Stimulated activated effector memory CD8-positive, alpha-beta T cell treated with anti-CD3 and anti-CD28 coated beads, Interleukin-12 subunit alpha, Interleukin-12 subunit beta, amount 100 ng/mL, for 72 hours (primary cell): ENCODE measurements at regions not wholly inside any gene's neighbourhood (a gene's known extent, or its start where the extent isn't known, plus 50 kb on each side); places are given as distances from the start of the nearest gene placed in this dataset.

ENCODE experiments used
- ATAC-seq: fragments of 150-1000 bp; cut with Tn5 transposase; 2 replicates; pipeline ENCODE4 v1.10.0; 2021
- DNase-seq, 2 donors: peaks; one replicate each; pipeline ENCODE4 v3.0.0; 2021 to 2022; ENCODE audit warnings: low spot score in 2 of 2
- H3K27ac Mint-ChIP-seq: one replicate; pipeline ENCODE4 v1.8.0; 2022; ENCODE audit warnings: mild to moderate bottlenecking, mixed read lengths
- H3K36me3 Mint-ChIP-seq: one replicate; pipeline ENCODE4 v1.8.0; 2022; ENCODE audit warnings: mild to moderate bottlenecking, mixed read lengths
- H3K4me1 Mint-ChIP-seq: one replicate; pipeline ENCODE4 v1.8.0; 2022; ENCODE audit warnings: mixed read lengths
- H3K4me3 Mint-ChIP-seq: one replicate; pipeline ENCODE4 v1.8.0; 2022; ENCODE audit warnings: mild to moderate bottlenecking, mixed read lengths
- H3K9me3 Mint-ChIP-seq: one replicate; pipeline ENCODE4 v1.8.0; 2022; ENCODE audit warnings: mixed read lengths

DNA sequence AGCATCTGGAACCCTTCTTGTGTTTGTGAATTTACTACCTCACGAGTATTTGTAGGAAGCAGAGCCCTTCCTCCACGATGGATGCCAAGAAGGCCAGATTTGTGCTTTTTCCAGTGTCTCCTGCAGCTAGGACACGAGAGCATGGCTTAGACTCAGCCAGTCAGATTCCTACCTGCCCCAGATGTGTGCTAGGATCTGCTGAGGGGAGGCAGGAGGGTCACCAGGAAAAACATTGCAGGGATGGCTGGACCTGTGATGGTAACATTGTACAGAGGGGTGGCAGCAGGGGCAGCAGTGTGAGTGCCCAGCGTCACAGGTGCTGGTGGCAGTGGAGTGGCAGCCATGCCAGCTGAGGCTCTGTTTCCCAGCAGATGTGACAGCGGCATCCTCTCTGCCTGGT is 285.3 kb downstream of the FAM43A start:
- Mint-ChIP-seq H3K36me3 (no peaks in the 10 kb centered on the region), H3K9me3 (no peaks in the 10 kb centered on the region), H3K4me3 (no peak overlapping the region), H3K27ac (no peak overlapping the region), H3K4me1 (no peaks in the 10 kb centered on the region)
- DNase-seq = no peak
- no peak for ATAC-seq

DNA sequence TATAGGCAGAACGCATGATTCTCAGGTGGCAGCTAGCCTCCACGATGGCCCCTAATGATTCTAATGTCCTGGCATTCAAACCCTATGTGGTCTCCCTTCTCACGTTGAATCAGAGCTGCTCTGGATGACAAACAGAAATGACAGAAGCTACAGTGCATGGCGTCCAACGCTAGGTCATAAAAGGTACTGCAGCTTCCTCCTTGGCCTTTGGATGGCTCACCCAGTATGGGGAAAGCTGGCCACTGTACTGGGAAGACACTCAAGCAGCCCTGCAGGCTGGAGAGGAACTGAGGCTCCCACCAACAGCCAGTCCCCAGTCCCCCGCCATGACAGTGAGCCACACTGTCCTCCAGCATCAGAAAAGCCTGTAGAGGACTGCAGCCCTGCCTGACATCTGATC is 286.3 kb downstream of the FAM43A start:
- ATAC-seq = no peak
- no peak overlapping the region for H3K4me3 Mint-ChIP-seq
- H3K27ac Mint-ChIP-seq = no peak overlapping the region
- DNase-seq = no peak
- no peaks in the 10 kb centered on the region for H3K9me3 Mint-ChIP-seq
- no peaks in the 10 kb centered on the region for H3K36me3 Mint-ChIP-seq
- no peaks in the 10 kb centered on the region for H3K4me1 Mint-ChIP-seq

DNA sequence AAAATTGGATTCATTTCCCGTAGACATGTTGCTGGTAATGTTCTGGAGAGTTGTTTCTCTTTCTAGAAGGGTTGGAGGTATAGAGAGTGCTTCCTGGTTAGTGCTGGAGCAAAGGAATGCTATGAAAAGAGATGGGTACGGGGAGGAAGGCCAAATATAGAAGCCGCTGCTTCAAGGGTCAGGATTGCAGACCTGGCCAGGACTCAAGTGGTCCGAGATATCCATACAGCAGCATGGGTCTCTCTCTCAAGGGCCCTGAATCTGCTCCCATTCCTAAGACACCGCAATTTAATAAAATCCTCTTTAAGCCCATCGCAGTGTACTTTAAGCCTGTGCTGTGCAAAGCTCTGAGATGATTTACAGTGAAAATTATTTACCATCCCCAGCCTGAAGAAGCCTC is 287.0 kb downstream of the FAM43A start:
- Mint-ChIP-seq H3K36me3 (no peaks in the 10 kb centered on the region), H3K4me1 (no peaks in the 10 kb centered on the region), H3K9me3 (no peaks in the 10 kb centered on the region), H3K4me3 (no peak overlapping the region), H3K27ac (no peak overlapping the region)
- ATAC-seq = no peak
- no peak for DNase-seq

DNA sequence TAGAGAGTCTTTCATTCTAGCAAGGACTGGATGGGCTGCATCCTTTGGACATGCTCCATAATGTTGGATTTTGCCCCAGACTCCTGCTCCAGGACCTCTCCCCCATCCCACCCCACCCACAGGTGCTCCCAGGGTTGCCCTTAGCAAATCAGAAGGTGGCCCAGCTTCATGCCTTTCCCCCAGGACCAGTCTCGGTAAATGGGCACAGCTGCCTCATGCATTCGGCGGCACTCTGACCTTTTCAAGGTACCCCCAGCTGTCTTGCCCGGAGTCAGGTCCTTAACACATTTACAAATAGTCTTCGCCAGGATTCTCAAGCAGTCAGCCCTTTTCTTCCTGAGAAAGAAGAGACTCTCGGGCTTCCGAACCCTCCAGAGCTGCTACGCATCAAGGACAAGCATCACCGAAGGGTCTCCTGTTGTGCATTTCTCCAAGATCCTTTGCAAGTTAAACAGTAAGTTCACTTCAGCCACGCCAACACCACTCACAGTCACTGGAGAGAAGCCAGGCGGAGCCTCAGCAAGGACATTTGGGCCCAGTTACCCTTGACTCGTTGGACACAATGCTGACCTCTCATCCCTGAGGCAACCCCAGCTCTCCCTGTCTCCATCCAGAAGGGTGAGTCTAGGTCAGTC is 287.8 kb downstream of the FAM43A start:
- Mint-ChIP-seq H3K4me3 (no peak overlapping the region), H3K9me3 (no peaks in the 10 kb centered on the region), H3K4me1 (no peaks in the 10 kb centered on the region), H3K27ac (no peak overlapping the region), H3K36me3 (no peaks in the 10 kb centered on the region)
- ATAC-seq (no peak), DNase-seq (no peak)

DNA sequence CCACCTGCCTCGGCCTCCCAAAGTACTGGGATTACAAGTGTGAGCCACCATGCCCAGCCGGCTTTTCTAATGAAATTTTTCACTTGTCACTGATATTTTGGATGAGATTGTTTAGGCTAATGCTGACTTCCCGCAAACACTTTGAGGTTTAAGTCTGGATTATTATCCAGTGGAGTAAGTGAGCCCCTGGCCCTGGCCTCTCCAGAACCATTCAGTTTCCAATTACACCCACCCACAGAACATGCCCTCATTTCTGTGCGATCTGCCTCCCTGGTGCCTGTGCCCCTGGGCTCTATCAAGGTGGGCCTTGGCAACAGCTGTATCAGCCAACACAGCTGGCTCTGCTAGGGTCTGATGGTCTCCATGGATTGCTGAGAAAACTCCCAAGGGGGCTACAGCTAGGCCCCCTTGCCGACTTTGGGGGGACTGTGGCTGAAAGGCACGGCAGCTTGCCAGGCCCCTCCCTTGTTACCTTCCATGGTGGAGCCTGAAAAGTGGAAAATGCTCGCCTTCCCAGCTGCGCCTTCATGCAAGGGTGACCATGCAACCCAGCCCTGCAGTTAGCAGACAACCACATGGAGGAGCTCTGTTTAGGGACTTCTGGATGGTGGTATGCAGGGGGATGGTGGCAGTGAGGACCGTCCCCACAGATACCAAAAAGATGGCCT is 288.9 kb downstream of the FAM43A start:
- Mint-ChIP-seq H3K4me1 (no peaks in the 10 kb centered on the region), H3K9me3 (no peaks in the 10 kb centered on the region), H3K27ac (no peak overlapping the region), H3K4me3 (no peak overlapping the region), H3K36me3 (no peaks in the 10 kb centered on the region)
- no peak for ATAC-seq
- DNase-seq = no peak

DNA sequence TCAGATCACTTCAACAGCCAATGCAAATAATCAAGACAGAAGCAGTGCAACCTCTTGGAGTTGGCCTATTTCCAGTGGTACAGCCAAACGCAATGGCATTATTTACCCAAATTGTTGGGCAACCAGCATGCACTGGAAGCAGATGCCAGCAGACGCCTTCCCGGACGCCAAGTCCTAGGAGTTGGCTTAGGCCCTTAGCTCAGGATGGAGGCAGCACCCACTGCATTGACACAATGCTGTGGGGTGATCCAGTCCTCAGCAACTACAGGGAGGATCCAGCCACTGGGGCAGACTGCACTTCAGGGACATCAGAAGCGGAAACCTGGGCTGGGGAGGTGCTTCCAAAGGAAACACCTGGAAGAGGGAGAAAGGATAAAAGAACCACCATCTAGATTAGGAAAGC is 290.4 kb downstream of the FAM43A start:
- ATAC-seq (no peak), DNase-seq (no peak)
- Mint-ChIP-seq H3K27ac (no peak overlapping the region), H3K4me3 (no peak overlapping the region), H3K36me3 (no peaks in the 10 kb centered on the region), H3K4me1 (no peaks in the 10 kb centered on the region), H3K9me3 (no peaks in the 10 kb centered on the region)

DNA sequence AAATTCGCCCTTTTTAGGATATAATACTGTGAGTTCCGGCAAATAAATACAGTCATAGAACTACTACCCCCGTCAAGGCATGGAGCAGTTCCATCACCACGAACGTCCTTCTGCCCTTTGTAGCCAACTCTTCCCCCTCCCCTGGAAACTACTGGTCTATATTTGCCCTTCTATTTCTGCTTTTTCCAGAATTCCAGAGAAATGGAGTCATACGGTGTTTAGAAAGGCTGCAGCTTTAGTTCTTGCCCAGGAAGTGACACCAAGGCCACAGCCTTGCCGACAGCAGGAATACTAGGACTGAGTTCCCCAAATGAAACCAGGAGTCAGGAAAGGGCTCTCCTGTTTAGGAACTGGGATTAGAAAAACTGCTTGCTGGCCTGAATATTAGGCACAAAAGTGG is 291.2 kb downstream of the FAM43A start:
- Mint-ChIP-seq H3K4me1 (no peaks in the 10 kb centered on the region), H3K36me3 (no peaks in the 10 kb centered on the region), H3K27ac (no peak overlapping the region), H3K9me3 (no peaks in the 10 kb centered on the region), H3K4me3 (no peak overlapping the region)
- DNase-seq = no peak
- ATAC-seq = no peak

DNA sequence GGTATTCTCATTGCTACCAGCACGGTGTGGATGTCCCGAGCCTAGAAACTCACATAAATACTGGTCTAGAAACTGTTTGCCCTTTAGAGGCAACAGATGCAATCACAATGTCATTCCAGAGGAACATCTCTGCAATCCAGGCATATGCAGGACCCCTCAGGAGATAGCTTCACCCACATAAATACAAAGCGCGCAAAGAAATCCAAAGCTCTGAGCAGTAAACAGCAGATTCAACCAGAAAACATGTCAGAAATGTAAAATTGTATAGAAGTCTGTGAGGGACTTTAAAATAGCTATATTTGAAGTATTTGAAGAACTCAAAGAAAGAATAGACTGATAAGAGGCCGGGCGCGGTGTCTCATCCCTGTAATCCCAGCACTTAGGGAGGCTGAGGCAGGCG is 291.7 kb downstream of the FAM43A start:
- DNase-seq = no peak
- no peaks in the 10 kb centered on the region for H3K36me3 Mint-ChIP-seq
- no peaks in the 10 kb centered on the region for H3K4me1 Mint-ChIP-seq
- no peak overlapping the region for H3K4me3 Mint-ChIP-seq
- no peaks in the 10 kb centered on the region for H3K9me3 Mint-ChIP-seq
- H3K27ac Mint-ChIP-seq = no peak overlapping the region
- no peak for ATAC-seq

DNA sequence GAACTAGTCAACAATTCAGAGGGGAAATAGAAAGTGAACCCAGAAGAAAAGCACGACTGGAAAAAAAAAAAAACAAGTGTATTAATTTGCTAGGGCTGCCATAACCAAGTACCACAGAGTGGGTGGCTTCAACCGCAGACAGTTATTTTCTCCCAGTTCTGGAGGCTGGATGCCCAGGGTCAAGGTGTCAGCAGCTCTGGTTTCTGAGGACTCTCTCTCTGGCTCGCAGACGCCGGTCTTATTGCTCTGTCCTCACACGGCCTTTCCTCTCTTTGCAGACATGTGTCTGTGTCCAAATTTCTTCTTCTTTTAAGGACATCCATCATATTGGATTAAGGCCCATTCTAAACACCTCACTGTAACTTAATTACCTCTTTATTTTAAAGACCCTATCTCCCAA is 291.8 kb downstream of the XXYLT1 start:
- Mint-ChIP-seq H3K9me3 (no peaks in the 10 kb centered on the region), H3K4me1 (no peaks in the 10 kb centered on the region), H3K4me3 (no peak overlapping the region), H3K36me3 (no peaks in the 10 kb centered on the region), H3K27ac (no peak overlapping the region)
- ATAC-seq (no peak), DNase-seq (no peak)

DNA sequence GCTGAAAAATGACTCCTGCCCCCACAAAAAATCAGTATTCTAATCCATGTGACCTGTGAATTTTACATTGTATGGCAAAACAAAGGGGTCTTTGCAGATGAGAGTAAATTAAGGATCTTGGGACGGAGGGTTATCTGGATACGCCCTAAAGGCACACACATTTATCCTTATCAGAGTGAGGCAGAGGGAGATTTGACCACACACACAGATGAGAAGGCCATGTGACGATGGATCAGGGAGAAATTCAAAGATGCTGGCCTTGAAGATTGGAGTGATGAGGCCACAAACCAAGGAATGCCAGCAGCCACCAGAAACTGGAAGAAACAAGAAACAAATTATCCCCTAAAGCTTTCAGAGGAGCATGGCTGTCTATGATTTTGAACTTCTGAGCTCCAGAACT is 288.5 kb downstream of the XXYLT1 start:
- ATAC-seq (no peak), DNase-seq (no peak)
- Mint-ChIP-seq H3K4me1 (no peaks in the 10 kb centered on the region), H3K36me3 (no peaks in the 10 kb centered on the region), H3K4me3 (no peak overlapping the region), H3K9me3 (no peaks in the 10 kb centered on the region), H3K27ac (no peak overlapping the region)

DNA sequence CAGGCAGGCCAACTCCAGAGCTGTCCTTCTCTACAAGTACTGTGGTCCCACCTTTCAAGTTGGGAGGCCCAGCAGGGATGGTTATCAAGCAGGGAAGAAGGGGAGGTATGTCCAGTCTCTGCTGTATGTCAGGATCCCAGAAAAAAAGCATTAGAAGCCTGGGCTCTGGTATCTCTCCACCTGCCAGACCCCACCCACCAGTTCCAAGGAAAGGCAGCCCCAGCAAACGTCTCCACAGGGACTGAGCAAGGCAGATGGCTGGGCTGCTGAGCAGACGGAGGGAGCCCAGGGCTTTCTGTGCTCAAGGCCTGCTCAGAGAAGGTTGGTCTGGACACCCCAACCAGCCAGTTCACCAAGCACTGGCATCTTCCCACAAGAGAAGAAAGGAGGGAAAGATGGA is 287.8 kb downstream of the XXYLT1 start:
- Mint-ChIP-seq H3K9me3 (no peaks in the 10 kb centered on the region), H3K36me3 (no peaks in the 10 kb centered on the region), H3K4me3 (no peak overlapping the region), H3K4me1 (no peaks in the 10 kb centered on the region), H3K27ac (no peak overlapping the region)
- ATAC-seq = no peak
- no peak for DNase-seq

DNA sequence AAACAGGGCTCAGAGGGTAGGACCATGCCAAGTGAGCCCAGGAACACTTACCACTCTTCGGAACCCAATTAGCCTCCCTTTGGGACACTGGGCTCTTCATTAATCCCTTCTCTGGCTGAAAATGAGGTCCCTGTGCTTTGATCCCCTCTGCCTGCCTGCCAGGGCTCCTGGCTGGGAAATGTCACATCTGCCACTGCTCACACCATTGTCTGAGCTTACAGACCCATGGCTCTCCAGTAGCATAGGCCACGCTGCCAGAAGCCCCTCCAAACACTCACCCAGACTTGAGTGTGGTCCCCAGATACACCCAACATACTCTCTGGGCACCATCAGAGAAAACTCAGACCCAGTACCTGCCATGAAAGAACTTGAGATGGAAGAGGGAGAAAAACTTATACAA is 287.3 kb downstream of the XXYLT1 start:
- Mint-ChIP-seq H3K27ac (no peak overlapping the region), H3K4me3 (no peak overlapping the region), H3K36me3 (no peaks in the 10 kb centered on the region), H3K9me3 (no peaks in the 10 kb centered on the region), H3K4me1 (no peaks in the 10 kb centered on the region)
- DNase-seq = peak in 1 of 2 donors; percentile 25
- no peak for ATAC-seq

DNA sequence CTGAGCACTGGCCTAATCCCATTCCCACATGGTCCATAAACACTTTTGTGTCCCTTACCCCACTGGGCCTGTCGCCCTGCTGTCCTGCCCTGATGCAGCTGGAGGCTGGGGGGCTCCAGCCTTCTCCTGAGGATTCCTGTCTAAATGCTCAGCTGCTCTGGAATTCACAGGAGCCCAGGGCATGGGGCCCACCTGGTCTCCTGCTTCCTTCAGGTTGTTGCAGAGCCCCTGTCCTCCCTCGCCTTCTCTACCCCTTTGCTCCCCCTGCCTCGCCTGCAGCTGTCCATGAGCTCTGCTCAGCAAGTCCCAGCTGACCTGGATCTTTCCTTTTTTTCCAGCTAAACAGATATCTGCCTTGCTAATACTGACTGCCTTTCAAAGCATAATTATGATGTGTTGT is 286.9 kb downstream of the XXYLT1 start:
- no peak for ATAC-seq
- Mint-ChIP-seq H3K4me1 (no peaks in the 10 kb centered on the region), H3K27ac (no peak overlapping the region), H3K36me3 (no peaks in the 10 kb centered on the region), H3K9me3 (no peaks in the 10 kb centered on the region), H3K4me3 (no peak overlapping the region)
- no peak for DNase-seq

DNA sequence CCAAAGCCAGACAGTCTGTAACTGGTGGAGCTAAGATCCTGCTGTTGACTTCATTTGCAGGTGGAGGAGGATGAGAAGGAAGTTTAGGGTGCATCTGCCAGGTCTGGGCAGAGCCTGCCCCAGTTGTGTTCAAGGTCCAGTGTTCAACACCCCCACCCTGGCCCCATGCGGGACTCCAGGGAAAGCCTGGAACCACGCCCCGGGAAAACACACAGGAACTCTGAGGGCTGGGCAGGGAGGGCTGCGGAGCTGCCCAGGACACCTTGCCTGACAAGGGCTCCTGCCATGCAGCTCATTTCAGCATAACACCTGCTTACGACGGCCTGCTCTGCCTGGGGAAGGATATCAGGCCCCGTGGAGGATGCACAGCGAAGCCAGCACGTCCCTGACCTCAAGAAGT is 286.3 kb downstream of the XXYLT1 start:
- ATAC-seq (peak; percentile 18), DNase-seq (no peak)
- H3K27ac Mint-ChIP-seq = no peak overlapping the region
- H3K4me1 Mint-ChIP-seq = no peaks in the 10 kb centered on the region
- H3K9me3 Mint-ChIP-seq = no peaks in the 10 kb centered on the region
- no peaks in the 10 kb centered on the region for H3K36me3 Mint-ChIP-seq
- H3K4me3 Mint-ChIP-seq = no peak overlapping the region

DNA sequence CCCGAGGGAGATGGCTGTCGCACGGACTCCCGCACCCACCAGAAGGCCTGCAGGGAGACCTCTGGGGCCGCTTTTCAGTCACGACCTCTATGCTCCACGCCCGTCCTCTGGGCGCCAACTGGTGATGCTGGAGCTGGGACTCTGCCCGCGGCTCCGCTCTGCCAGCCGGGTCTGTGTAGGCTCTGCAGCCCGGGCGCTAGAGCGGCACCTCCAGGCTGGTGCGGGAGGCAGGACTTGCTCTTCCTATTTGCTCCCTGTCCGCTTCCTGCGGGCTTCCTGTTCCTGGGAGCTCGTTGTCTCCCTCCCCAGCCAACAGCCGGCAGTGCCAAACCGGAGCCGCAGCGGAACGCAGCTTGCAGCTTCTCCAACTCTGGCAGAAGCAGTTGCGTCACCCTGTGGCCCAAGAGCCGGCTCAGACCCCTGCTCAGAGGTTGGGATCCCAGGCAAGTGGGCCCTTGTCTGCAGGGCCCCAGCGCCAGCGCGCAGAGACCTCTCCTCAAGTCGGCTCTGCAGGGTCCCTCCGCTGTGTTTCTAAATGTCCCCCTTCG is 285.9 kb downstream of the XXYLT1 start:
- Mint-ChIP-seq H3K9me3 (no peaks in the 10 kb centered on the region), H3K4me3 (no peak overlapping the region), H3K36me3 (no peaks in the 10 kb centered on the region), H3K4me1 (no peaks in the 10 kb centered on the region), H3K27ac (no peak overlapping the region)
- no peak for DNase-seq
- peak; percentile 33 for ATAC-seq

DNA sequence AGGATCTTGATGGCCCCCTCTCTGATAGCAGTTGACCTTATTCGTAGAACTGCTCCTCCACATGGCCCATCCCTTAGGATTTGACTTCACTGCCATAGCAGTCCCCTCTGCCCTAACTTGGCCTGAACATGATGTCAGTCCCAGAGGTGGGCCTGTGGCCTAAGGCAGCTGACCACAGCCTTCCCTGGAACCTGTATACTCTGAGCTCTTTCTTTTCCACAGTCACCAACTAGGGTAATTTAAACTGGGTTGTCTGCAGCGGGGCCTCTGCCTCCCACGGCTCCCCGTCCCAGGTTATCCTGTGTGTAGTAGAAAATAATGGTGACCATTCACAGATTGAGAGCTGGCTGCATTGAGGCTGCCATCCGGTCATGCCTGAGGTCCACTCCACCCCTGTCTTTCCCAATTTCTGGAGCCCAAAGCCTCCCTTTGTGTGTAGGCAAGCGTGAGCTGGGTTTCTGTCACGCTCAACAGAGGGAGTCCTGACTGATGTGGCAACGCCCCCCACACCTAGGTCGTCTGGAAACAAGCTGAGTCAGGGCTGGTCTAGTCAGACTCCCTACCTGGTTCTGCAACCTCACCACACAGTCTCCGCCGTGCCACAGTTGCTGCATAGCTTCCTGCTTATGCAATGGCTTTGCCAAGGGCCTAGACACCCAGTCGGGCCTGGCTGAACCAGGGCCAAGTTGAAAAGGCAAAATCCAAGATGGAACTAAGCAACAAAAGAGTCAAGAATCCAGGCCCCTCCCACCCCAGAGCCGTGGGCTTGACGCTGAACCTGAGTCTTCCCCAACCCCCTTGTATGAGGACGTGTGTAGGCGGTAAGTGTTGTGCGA is 284.5 kb downstream of the XXYLT1 start:
- DNase-seq = no peak

More for the DNA sequence above, 284.5 kb downstream of the XXYLT1 start:
- ATAC-seq = no peak
- H3K36me3 Mint-ChIP-seq = no peaks in the 10 kb centered on the region
- no peaks in the 10 kb centered on the region for H3K4me1 Mint-ChIP-seq
- H3K4me3 Mint-ChIP-seq = no peak overlapping the region
- H3K27ac Mint-ChIP-seq = no peak overlapping the region
- no peaks in the 10 kb centered on the region for H3K9me3 Mint-ChIP-seq
